Adrenal gland (tissue), 5 donors: ENCODE measurements at regions not wholly inside any gene's neighbourhood (a gene's known extent, or its start where the extent isn't known, plus 50 kb on each side); places are given as distances from the start of the nearest gene placed in this dataset.

Experiments used
- POLR2A ChIP-seq, 2 donors: fragments of 450-650 bp; IDR thresholded peaks; one replicate each; pipeline ENCODE4 v1.6.1; 2017; ENCODE audit warnings: antibody characterized with exemption in 2 of 2, mild to moderate bottlenecking in 2 of 2, moderate library complexity in 1 of 2
- TF ChIP-seq, protein P1 (sequence below), 6 experiments: fragments of 450-650 bp in 4 of 6; fragments of 200-600 bp in 2 of 6; sonication (generic) in 1 of 6; IDR thresholded peaks; 1 replicate in 5 of 6; 2 replicates in 1 of 6; pipeline versions ENCODE4 v1.5.1 to v1.8.0; 2016 to 2021; ENCODE audit warnings: antibody characterized with exemption in 6 of 6, mild to moderate bottlenecking in 2 of 6, moderate library complexity in 1 of 6
- donor health status: DM: no; HTN: no; CAD: no.

DNA sequence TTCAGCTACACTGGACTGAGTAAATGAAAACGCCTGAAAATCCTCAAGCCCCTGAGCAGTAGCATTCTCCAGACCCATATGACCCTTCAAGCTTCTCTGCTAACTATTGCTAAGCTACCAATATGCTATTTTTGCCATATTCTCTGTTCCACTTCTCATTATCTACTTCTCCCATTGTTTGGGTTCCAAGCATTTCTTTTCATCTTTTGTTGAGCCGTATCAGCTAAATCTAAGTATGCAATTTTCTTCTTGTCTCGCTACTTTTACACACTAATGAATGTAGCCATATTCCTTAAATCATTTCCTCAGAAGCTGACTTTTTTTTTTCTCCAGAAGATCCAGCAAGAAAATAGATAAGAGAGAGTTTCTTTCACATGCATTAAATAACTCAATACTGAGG is 128.4 kb downstream of the AGTR2 start:
- TF ChIP-seq, protein P1, sequence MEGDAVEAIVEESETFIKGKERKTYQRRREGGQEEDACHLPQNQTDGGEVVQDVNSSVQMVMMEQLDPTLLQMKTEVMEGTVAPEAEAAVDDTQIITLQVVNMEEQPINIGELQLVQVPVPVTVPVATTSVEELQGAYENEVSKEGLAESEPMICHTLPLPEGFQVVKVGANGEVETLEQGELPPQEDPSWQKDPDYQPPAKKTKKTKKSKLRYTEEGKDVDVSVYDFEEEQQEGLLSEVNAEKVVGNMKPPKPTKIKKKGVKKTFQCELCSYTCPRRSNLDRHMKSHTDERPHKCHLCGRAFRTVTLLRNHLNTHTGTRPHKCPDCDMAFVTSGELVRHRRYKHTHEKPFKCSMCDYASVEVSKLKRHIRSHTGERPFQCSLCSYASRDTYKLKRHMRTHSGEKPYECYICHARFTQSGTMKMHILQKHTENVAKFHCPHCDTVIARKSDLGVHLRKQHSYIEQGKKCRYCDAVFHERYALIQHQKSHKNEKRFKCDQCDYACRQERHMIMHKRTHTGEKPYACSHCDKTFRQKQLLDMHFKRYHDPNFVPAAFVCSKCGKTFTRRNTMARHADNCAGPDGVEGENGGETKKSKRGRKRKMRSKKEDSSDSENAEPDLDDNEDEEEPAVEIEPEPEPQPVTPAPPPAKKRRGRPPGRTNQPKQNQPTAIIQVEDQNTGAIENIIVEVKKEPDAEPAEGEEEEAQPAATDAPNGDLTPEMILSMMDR (IDR thresholded peaks at IDR 0.05), result no peak
- no peak for TF ChIP-seq POLR2A (IDR thresholded peaks at IDR 0.05)
